CD14-positive monocyte (primary cell): ENCODE measurements at regions not wholly inside any gene's neighbourhood (a gene's known extent, or its start where the extent isn't known, plus 50 kb on each side); places are given as distances from the start of the nearest gene placed in this dataset.

Experiments used
- DNase-seq, 3 donors: peaks; one replicate each; pipeline ENCODE4 v3.0.0-alpha.2; 2011 to 2022
- H2AFZ ChIP-seq: 2 replicates; pipeline ENCODE4 v1.6.0; 2012; ENCODE audit warnings: mild to moderate bottlenecking, low read depth, low read length, inconsistent platforms; ENCODE audit not compliant: insufficient read depth, poor library complexity, severe bottlenecking
- H3K27ac ChIP-seq, 2 donors: 1 replicate in 1 of 2; 2 replicates in 1 of 2; pipeline ENCODE4 v1.5.1; 2012 to 2013; ENCODE audit warnings: low read length in 2 of 2, control low read depth in 1 of 2, inconsistent platforms in 1 of 2, low read depth in 1 of 2, mild to moderate bottlenecking in 1 of 2
- H3K27me3 ChIP-seq, 2 donors: one replicate each; pipeline versions ENCODE4 v1.6.0 to v1.6.1; 2011 to 2013; ENCODE audit warnings: low read length in 2 of 2; ENCODE audit not compliant: control insufficient read depth in 2 of 2, insufficient read depth in 2 of 2
- H3K36me3 ChIP-seq, 2 donors: replicated peaks in 1 of 2; 1 replicate in 1 of 2; 2 replicates in 1 of 2; pipeline versions ENCODE4 v1.5.1 to v1.6.1; 2012 to 2013; ENCODE audit warnings: low read length in 2 of 2, control low read depth in 1 of 2, inconsistent platforms in 1 of 2, mild to moderate bottlenecking in 1 of 2; ENCODE audit not compliant: insufficient read depth in 2 of 2, control insufficient read depth in 1 of 2
- H3K4me1 ChIP-seq, 2 donors: 1 replicate in 1 of 2; 2 replicates in 1 of 2; pipeline versions ENCODE4 v1.5.1 to v1.6.1; 2012 to 2013; ENCODE audit warnings: low read length in 2 of 2, control low read depth in 1 of 2, inconsistent platforms in 1 of 2, mild to moderate bottlenecking in 1 of 2, moderate library complexity in 1 of 2; ENCODE audit not compliant: insufficient read depth in 2 of 2, control insufficient read depth in 1 of 2
- H3K4me2 ChIP-seq: replicated peaks from 2 replicates; pipeline ENCODE3; 2012; ENCODE audit warnings: low read length, moderate library complexity, mild to moderate bottlenecking; ENCODE audit not compliant: poor library complexity, severe bottlenecking; ENCODE audit errors: extremely low read depth
- H3K4me3 ChIP-seq, 3 experiments: fragments of 200-600 bp in 1 of 3; sonication (generic) in 1 of 3; replicated peaks in 1 of 3; 1 replicate in 2 of 3; 2 replicates in 1 of 3; pipeline ENCODE4 v1.5.1; 2011 to 2013; ENCODE audit warnings: low read length in 3 of 3, mild to moderate bottlenecking in 3 of 3, control low read depth in 2 of 3, low read depth in 2 of 3, inconsistent platforms in 1 of 3, moderate library complexity in 1 of 3
- H3K79me2 ChIP-seq: 2 replicates; pipeline ENCODE4 v1.6.0; 2012; ENCODE audit warnings: mild to moderate bottlenecking, control low read depth, inconsistent platforms, low read length, moderate library complexity; ENCODE audit not compliant: insufficient read depth
- H3K9ac ChIP-seq: 2 replicates; pipeline ENCODE4 v1.6.0; 2017; ENCODE audit warnings: low read length, mild to moderate bottlenecking; ENCODE audit not compliant: insufficient read depth, poor library complexity, severe bottlenecking
- H3K9me3 ChIP-seq, 2 donors: replicated peaks in 1 of 2; 1 replicate in 1 of 2; 2 replicates in 1 of 2; pipeline versions ENCODE4 v1.5.1 to v1.6.1; 2012 to 2013; ENCODE audit warnings: low read length in 2 of 2, control low read depth in 1 of 2; ENCODE audit not compliant: control insufficient read depth in 1 of 2, insufficient read depth in 1 of 2
- H4K20me1 ChIP-seq: 2 replicates; pipeline ENCODE4 v1.6.0; 2012; ENCODE audit warnings: mild to moderate bottlenecking, low read length, control low read depth, moderate library complexity; ENCODE audit not compliant: insufficient read depth
- H3K27ac Mint-ChIP-seq, 7 donors: one replicate each; pipeline ENCODE4 v1.8.0; 2020; ENCODE audit warnings: mild to moderate bottlenecking in 7 of 7, mixed read lengths in 7 of 7, moderate library complexity in 6 of 7, inconsistent platforms in 2 of 7
- H3K27me3 Mint-ChIP-seq, 3 donors: one replicate each; pipeline ENCODE4 v1.8.0; 2021 to 2022; ENCODE audit warnings: low read depth in 3 of 3, mild to moderate bottlenecking in 3 of 3, mixed read lengths in 3 of 3, moderate library complexity in 3 of 3, inconsistent platforms in 1 of 3
- H3K36me3 Mint-ChIP-seq, 2 donors: one replicate each; pipeline ENCODE4 v1.8.0; 2020; ENCODE audit warnings: mixed read lengths in 2 of 2, inconsistent platforms in 1 of 2, mild to moderate bottlenecking in 1 of 2
- H3K4me1 Mint-ChIP-seq: one replicate; pipeline ENCODE4 v1.8.0; 2020; ENCODE audit warnings: mild to moderate bottlenecking, mixed read lengths
- H3K4me3 Mint-ChIP-seq, 2 donors: one replicate each; pipeline ENCODE4 v1.8.0; 2020; ENCODE audit warnings: mild to moderate bottlenecking in 2 of 2, mixed read lengths in 2 of 2, moderate library complexity in 1 of 2
- H3K9me3 Mint-ChIP-seq, 7 donors: one replicate each; pipeline ENCODE4 v1.8.0; 2020 to 2022; ENCODE audit warnings: mixed read lengths in 7 of 7, mild to moderate bottlenecking in 6 of 7, moderate library complexity in 6 of 7, inconsistent platforms in 2 of 7
- CTCF ChIP-seq: fragments of 200-600 bp; IDR thresholded peaks from one replicate; pipeline ENCODE4 v1.8.0; 2022; ENCODE audit warnings: antibody characterized with exemption, mild to moderate bottlenecking
- WGBS: methylation state at CpG from one replicate; pipeline ENCODE4 v1.1.5; 2013; ENCODE audit warnings: missing lambda C conversion rate; ENCODE audit not compliant: insufficient coverage; 5-methylcytosine and 5-hydroxymethylcytosine counted together
- intact Hi-C, 2 donors: fragments of 100-400 bp; cut with micrococcal nuclease; formaldehyde crosslinking; loops; one replicate each; pipeline versions ENCODE4 v1.15.0 to v1.15.1; 2023

GRCh38 chr5:122236270-122237040 lies 75.6 kb upstream of the SNCAIP start:
- no peak overlapping the region for H3K4me3 Mint-ChIP-seq
- no peak overlapping the region for H3K4me2 ChIP-seq
- no peak overlapping the region for H3K27ac ChIP-seq
- H3K79me2 ChIP-seq = no peaks in the 10 kb centered on the region
- H3K27me3 ChIP-seq = no peaks in the 10 kb centered on the region
- H3K4me1 Mint-ChIP-seq = no peaks in the 10 kb centered on the region
- TF ChIP-seq CTCF = no peak
- no peaks in the 10 kb centered on the region for H3K36me3 ChIP-seq
- H4K20me1 ChIP-seq = no peaks in the 10 kb centered on the region
- no peaks in the 10 kb centered on the region for H3K27me3 Mint-ChIP-seq
- no CpG with 5 or more reads among the region's 2 CpGs for WGBS
- no peak overlapping the region for H2AFZ ChIP-seq
- H3K36me3 Mint-ChIP-seq = no peaks in the 10 kb centered on the region
- H3K9ac ChIP-seq = no peak overlapping the region
- intact Hi-C loops = no loop called here
- peaks cover 0 to 7% (median 3%) of the 10 kb centered on the region in 7 donors for H3K9me3 Mint-ChIP-seq
- no peak overlapping the region for H3K4me3 ChIP-seq
- H3K27ac Mint-ChIP-seq = no peak overlapping the region
- H3K9me3 ChIP-seq = no peaks in the 10 kb centered on the region
- no peak for DNase-seq
- no peaks in the 10 kb centered on the region for H3K4me1 ChIP-seq

- no peak overlapping the region for H3K9ac ChIP-seq
- no peaks in the 10 kb centered on the region for H3K36me3 ChIP-seq
- no peak overlapping the region for H3K27ac Mint-ChIP-seq
- H3K4me2 ChIP-seq = no peak overlapping the region
- no peaks in the 10 kb centered on the region for H3K27me3 Mint-ChIP-seq
- H3K9me3 Mint-ChIP-seq = peaks cover 0 to 7% (median 3%) of the 10 kb centered on the region in 7 donors
- H2AFZ ChIP-seq = no peak overlapping the region
- TF ChIP-seq CTCF = no peak
- no CpG with 5 or more reads among the region's 1 CpG for WGBS
- no peaks in the 10 kb centered on the region for H3K36me3 Mint-ChIP-seq
- no peaks in the 10 kb centered on the region for H3K4me1 ChIP-seq
- no peak for DNase-seq
- no peaks in the 10 kb centered on the region for H3K9me3 ChIP-seq
- H3K79me2 ChIP-seq = no peaks in the 10 kb centered on the region
- no peak overlapping the region for H3K4me3 Mint-ChIP-seq
- H3K4me3 ChIP-seq = no peak overlapping the region
- H3K4me1 Mint-ChIP-seq = no peaks in the 10 kb centered on the region
- H3K27me3 ChIP-seq = no peaks in the 10 kb centered on the region
- intact Hi-C loops = no loop called here
- no peaks in the 10 kb centered on the region for H4K20me1 ChIP-seq
- H3K27ac ChIP-seq = no peak overlapping the region
Measured at GRCh38 chr5:122237906-122238305, 74.1 kb upstream of the SNCAIP start.
